HT-29 (cell line): ENCODE measurements at regions not wholly inside any gene's neighbourhood (a gene's known extent, or its start where the extent isn't known, plus 50 kb on each side); places are given as distances from the start of the nearest gene placed in this dataset.
"Not testable (repeated sequence)": the region's sequence is repeated elsewhere in the genome, so short reads cannot be mapped to it uniquely, and the experiment has no call there.

ENCODE experiments used
- DNase-seq: peaks from one replicate; pipeline ENCODE4 v3.0.0-alpha.2; 2015; ENCODE audit warnings: low spot score

DNA sequence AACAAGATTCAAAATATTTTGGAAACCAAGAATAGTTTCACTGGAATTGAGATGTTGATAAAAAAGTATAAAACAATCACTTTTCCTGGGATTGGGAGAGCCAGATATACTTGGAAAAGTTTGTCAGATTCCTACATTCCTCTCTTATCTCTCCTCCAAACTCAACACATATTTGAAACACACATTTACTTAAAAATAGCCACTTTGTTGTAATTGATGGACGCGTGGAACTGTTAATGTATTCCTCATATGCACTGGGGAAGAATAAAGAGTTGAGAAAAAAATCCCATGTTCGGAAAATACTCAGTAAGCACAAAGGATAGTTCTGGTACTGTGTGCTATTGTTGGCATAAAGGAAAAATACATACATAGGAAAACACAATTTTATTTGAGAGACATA lies 195.6 kb upstream of the FLRT2 start:
- no peak for DNase-seq

DNA sequence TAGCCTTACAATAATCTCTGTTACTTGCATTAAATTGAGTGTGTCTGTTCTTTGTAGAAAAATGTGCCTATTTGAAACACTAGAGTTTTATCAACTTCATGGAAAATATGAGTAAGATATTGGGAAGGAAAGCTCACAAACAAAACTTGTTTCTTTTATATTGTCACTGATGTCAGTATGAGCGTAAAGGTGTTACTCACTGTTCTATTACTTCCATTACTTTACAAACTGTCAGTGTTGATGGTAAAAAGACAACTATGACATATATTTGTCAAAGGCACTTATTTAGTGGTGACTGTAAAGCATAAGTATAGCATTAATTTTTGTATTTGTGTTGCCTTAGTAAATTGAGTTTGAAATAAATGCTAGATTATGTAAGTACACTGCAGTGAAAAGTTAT lies 193.7 kb upstream of the FLRT2 start:
- DNase-seq, result no peak

DNA sequence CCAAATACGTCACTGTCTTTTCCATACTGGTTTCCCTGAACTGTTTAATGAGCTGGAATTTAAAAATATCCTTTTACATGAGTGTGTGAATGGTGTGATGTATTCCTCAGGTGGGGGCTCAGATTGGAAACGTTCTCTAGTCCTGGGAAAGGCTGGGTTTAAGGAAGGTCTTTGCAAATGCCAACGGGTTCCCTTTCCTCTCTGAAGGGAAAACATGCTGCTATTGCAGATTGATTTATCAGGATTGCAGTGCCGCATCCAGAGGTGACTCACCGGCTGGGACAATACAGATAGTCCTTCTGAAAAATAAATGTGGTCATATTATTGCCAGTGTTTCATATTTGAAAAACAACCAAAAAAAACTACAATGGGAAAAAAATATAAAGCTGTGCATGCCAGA lies 193.1 kb upstream of the FLRT2 start:
- DNase-seq, result no peak

DNA sequence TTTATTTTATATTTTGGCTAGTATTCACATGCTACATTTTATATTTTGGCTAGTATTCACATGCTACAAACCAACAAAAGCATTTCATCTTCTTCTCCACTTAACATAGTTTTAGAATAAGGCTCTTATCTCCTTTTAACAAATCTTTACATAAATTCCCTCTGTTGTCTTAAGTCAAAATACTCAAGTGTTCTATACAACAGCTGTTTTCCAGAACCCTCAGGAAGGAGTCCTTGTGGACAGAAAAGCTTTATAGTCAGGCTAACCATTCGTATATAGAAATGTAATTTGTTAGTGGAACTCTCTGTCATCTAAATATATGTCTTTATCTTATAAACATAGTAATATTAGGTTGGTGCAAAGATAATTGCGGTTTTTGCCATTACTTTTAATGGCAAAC lies 191.0 kb upstream of the FLRT2 start:
- no peak for DNase-seq

DNA sequence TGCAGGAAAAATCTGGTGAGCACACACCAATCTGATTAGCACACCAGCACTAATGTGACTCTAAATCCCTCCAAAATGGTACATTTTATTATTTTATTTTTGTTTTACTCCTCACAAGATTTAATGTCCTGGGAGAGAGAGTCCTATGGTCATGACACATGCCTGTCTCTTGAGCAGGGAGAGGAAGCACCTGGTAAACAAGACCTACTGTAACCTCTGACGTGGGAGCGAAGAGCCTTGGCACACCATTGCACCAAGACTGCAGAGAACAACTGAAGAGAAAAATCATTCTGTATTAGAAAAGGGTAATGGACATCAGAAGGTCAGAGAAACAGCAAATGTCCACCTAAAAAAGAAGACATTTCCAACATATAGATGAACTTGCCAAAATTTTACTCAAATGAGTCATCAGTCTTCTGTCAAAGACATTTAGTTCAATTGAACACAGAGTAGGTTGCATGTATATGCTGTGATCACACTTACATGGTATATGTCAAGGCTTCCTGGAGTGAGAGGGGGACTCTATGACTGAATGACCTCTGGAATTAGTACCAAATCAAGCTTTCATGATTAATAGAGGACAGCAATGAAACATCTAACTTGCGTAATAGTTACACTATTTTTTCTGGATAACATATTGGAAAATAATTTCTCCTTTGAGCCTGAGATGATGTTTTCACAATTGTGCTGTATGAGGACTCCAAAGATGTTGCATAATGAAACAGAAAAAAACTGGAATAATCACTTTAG lies 186.9 kb upstream of the FLRT2 start:
- no peak for DNase-seq

DNA sequence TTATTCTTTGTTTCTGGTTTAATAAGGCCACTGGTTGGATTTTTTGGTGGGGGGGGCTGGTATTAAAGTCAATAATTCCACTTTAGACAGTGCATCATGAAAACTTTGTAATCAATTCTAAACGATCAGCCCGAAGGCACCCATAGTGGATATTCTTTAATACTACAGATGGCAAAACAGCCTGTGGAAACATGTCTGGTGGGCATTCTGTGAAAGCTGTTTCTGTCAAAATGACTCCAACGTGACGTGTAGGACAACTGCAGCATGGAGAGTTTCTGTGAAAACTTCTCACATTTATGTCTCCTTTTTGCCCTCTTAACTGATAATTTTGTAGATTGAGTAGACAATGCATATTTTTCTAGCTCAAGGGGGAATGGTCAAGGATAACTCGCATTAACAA lies 185.8 kb upstream of the FLRT2 start:
- no peak for DNase-seq

DNA sequence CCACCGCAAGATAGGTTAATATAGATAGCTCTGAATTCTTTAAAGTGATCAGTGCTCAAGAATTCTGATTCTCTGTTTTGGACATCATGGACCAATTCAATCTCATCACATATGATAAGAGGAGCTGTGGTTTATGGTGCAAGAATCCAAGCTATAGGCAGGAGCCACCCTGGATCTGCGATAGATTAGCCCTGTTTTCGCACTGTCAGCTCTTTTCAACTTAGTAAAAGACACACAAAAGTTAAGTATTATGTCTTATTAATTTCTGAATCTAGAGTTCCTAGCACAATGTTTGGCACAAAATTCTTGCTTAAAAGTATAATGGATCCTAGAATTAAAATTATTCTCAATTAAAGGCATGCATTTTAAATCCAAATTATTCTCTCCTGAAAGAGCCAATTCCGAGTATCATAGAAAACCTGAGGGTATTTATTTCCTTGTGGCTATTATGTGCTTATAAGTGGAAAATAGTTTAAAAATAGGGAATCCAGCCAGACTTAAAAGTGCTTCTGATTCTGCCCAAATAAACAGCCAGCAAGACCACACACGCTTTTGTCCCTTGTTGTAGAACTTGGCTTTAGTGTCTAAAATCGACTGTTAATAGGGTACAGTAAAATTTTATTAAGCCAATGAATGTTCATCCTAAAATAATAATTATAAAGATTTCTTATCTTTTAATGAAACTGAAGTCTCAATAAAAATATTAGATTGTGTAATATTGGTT lies 184.9 kb upstream of the FLRT2 start:
- no peak for DNase-seq

DNA sequence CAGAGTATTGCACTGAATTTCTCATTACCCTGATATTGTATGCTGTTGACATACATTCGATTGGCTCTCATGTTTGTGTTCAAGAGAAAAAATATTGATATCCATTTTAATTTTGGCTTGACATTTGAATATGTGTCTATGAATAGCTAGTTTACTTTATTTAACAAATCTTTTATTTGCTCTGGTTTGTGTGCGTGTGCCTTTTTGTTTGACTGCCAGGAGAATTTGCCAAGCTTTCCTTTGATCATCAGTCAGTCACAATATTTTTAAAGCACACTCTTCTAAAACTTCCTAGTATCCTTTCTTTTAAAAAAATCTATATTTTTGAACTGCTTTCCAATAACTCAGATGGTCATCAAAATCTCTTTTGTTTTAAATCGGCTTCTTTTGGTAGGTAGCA lies 179.3 kb upstream of the FLRT2 start:
- no peak for DNase-seq

DNA sequence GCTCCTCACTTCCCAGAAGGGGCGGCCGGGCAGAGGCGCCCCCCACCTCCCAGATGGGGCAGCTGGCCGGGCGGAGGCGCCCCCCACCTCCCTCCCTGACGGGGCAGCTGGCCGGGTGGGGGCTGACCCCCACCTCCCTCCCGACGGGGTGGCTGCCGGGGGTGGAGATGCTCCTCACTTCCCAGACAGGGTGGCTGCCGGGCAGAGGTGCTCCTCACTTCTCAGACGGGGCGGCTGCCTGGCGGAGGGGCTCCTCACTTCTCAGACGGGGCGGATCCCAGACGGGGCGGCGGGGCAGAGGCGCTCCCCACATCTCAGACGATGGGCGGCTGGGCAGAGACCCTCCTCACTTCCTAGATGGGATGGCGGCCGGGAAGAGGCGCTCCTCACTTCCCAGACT lies 177.4 kb upstream of the FLRT2 start:
- not testable (repeated sequence) for DNase-seq

DNA sequence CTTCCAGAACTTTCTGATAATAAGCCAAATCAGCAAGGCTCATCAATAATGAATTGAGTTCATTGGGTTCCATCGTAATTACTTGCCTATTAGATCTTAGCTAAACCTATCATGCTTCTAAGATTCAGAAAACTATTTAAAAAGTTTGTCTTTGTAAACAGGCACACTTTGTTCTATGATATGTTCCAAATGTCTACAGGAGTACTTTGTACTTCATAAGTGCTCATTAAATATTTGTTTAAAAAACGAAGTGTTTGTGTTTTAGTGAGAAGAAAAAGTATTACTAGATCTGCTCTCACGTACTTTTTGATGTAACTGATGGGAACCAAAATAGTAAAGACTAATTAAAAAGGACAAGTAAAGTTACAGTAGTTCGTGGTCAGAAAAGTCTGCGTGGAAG lies 172.8 kb upstream of the FLRT2 start:
- no peak for DNase-seq

DNA sequence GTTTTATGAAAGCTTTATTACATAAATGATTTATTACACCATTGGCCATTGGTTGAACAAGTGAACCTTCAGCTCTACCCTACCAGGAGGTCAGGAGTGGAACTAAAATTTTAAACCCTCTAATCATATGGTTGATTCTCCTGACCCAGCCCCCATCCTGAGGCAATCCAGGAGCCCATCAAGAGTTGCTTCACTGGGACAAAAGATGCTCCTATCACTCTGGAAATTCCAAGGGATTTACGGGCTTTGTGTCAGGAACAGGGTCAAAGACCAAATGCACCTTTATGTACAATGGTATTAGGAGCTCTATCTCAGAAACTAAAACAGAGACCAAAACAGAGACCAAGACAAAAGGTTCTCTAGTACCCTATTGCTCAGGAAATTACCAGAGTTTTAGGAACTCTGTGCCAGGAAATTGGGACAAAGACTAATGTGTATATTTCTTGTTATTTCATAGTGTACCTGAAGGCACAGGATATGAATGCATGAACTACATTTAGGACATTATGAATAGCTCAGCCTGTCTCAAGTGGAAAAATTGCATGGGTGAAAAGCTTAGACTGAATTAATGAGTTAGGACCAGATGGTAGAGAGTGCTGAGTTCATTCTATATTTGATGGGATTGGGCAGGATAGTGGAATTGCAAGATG lies 171.7 kb upstream of the FLRT2 start:
- no peak for DNase-seq

DNA sequence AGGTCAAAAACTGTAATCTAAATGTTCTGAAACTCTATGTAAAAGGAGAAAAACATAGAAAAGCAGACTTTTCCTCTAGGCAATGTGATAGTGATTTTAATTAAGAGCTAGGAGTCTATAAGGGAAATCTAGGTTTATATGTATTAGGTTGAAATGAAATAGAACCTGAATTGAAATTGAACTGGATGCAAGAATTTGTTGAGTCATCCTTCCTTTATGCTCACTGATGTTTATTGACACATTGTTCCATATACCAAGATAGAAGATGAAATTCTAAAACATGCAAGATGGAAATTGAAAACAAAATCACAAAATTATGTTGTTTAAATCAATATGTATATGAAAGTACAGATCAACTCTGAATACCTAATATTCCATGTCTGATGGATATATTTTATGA lies 170.4 kb upstream of the FLRT2 start:
- no peak for DNase-seq

DNA sequence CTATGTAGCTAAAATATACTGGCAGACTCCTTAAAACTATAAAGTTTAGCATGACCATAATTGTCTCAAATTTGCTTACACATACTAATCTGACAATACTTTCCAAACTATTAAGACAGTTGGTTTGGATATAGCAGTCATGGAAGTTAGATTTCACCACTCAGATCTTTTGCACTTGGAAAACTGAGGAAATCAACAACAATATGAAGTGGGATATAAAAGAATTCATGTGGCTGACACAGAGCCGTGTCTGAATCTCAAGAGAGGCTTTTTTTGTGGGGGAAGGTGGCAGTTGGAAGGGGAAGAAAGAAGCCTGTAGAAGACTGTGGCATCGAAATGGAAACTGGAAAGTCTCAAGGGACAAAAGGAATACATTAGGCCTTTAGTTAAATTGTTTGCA lies 166.6 kb upstream of the FLRT2 start:
- DNase-seq, result no peak

DNA sequence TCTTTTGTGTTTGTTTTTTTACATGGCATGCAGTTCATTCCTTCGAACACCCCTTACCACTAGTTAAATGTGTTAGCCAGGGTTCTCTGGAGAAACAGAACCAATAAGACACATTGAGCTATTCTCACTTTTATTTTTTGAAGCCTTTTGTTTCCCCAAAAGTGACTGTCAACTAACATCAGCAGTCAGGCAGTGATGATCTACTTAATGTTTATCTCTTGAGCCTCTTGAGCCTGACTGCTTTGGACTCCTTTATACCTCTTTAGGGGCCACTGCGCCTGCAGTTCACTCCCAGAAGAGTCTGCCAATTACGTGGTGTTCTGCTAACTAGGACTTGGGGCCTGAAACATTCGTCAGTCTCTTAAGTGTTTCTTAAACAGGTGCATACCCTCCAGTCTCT lies 163.7 kb upstream of the FLRT2 start:
- DNase-seq, result no peak

DNA sequence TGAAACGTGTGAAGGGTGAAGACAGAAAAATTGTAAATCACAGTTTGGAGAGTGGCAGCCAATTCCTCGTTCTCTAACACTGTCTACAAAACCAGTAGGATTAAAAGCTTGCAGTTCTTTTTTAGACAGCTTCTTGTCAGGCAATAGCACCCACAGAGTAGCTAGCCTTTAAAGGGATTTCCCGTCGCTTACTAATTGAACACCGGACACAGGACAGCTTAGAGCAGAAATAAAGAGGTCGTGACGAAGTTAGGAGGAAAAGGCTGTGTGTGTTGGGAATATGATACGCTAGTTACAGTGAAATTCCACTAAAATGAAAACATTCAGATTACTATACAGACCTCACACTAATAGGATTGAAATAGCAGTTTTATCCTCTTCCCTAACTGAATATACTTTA lies 149.1 kb upstream of the FLRT2 start:
- DNase-seq, result no peak

DNA sequence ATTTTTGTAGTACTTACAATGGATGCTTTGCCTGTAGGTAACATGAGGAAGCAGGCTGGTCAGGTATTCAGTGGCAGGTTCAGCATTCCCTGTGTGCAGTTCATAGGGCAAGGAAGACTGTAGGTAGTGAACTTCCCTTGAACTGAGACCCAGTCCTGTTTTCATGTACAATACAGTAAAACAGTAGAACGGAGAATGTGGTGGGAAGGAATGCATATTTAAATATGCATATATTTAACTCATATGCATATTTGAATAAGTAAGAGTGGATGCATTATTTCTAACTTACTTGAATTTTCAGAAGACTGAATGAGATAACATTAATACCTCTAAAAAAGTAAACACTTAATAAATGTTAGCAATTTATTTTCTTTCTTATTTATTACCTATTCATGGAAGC lies 147.6 kb upstream of the FLRT2 start:
- DNase-seq, result no peak

DNA sequence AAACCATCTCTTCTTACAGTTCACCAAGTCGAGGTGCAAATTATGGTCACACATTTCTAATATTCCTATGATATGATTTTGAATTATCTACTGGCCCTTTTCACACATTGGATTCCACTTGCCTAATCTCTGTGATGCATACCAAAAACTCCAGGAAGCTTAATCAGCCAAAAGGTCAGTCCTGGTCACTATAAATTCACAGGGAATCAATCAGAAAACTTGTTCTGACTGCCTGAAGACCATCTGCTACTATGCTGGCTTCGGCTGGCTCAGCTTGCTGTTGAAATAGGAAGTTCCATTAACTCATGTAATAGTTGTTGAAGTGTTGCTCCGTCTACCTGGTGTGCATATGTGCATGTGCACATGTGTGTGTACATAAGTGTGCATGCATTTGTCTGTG lies 142.8 kb upstream of the FLRT2 start:
- no peak for DNase-seq

DNA sequence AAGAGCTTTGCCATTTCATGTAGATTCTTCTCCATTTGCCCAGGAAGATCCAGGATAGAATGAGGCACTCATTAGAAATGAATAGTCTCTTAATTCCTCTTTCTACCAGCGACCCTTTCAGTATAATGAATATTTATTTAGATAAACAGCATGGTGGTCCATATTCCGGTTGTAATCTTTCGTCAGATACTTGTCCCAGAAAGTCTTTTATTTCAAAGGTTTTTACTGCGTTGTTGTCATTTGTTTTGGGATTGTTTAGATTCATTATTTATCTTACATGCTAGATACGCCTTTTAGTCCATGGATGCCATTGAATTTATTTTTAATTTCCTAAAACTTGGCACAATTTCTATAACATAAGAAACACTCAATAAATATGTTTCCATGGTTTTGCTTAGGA lies 139.7 kb upstream of the FLRT2 start:
- no peak for DNase-seq

DNA sequence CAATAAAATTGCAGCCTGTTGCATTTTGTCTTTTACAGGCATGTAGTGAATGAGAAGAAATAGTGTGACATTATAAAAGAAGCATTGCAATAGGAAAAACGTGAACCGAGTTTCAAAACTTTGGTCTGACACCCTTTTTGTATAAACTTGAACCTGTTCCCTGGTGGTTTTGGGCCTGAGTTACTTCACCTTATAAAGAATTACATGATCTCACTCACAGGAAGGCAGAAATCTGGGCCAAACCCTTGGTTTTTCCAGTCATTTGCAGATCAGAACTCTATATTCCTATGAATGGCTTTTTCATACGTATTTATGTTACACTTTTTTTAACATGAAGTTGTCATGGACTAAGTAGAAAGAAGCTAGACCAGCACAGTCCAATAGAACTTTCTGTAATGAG lies 138.5 kb upstream of the FLRT2 start:
- DNase-seq, result no peak

DNA sequence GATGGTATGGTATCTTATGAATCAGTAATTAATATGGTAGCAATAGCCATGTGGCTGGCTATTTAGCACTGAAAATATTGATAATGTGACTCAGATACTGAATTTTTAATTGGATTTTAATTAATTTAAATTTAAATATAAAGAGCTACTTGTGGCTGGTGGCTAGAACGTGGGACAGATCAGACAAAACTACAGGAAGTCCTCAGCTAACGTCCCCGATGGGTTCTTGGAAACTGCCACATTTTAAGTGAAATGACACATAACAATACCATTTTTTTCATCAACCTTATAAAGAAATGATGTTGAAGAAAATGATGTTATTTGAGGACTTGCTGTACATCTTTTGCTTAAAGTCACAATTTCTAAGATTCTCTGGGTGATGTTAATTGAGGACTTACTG lies 138.1 kb upstream of the FLRT2 start:
- DNase-seq, result no peak

DNA sequence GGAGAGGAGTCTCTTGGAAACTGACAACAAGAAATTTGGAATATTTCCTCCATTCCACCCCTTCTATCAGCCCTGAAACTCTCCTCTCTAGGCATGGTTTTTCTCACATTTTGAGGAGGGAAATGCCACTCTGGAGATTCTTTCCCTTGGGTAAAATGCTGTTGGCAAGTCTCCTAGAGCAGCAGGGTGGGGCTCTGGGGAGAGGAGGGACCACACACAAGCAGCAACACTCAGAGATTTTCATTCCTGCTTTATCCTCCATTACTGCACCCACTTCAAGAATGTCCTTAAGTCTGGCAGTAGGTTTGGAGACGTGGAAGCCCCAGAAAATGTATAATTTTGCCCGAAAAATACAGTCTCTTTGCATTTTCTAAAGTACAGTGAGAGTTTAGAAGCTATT lies 130.8 kb upstream of the FLRT2 start:
- DNase-seq, result no peak

DNA sequence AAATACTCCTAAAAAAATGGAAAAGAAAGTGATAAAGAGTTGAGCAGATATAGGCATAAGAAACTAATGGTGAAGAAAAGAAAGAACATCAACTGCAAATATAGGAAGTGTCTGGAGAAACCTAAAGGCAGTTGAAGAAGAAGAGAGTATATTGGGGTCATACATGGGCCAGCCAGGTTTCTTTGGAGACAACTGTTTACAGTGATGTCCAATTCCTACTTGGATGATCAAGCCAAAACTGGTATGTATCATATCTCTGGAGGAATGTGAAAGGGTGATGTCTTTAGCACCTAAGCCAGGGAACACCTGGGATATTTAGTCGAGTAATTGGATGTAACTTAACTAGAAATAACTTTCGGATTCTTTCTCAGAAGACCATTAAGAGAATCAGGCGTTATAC lies 129.3 kb upstream of the FLRT2 start:
- no peak for DNase-seq

DNA sequence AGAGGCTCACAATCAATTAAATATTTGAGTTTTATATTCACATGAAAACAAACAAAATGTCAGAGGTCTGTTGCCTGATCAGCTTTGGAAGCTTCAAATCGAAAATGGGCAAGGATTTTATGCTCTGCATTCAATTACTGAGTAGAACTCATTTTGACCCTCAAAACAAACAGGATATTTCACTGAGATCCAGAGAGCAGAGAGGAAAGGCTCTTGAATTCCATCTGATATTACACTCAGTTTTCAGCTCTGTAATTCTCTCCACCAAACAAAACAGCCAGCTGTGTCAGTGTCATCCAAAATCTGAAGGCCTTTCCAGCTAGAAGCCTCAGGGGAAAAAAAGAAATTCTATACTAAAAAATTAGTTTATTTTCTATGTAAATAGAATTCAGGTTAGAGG lies 128.6 kb upstream of the FLRT2 start:
- no peak for DNase-seq
